ENCODE measurements at regions not wholly inside any gene's neighbourhood (a gene's known extent, or its start where the extent isn't known, plus 50 kb on each side); places are given as distances from the start of the nearest gene placed in this dataset.

DNA sequence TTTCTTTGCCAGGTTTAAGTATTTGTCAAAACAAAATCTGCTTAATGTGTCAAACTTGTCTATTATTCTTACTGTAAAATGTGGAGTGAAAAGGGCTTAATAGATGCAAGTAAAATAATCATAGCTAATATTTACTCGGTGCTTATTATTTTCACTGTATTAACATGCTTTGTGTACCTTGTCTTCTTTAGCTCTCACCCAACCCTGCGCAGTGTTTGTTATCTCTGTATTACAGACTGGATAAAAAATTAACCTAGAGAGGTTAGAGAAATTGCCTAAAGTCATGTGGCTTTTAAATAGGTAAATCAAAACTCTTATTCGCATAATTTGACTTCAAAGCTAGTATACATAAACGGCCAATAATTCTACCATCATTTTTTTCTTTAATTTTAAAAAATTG lies 1864.8 kb downstream of the MAT2B start:
- H3K4me1 Mint-ChIP-seq: no peaks in the 10 kb centered on the region
- no peaks in the 10 kb centered on the region for H3K36me3 ChIP-seq (replicated peaks in 1 of 2; ENCODE audit: control insufficient read depth in 1 of 2, insufficient read depth in 2 of 2, low read length in 2 of 2)
- H3K9me3 Mint-ChIP-seq: peaks cover 0 to 5% (median 0%) of the 10 kb centered on the region in 7 donors
- H3K36me3 Mint-ChIP-seq: no peaks in the 10 kb centered on the region
- no peaks in the 10 kb centered on the region for H4K20me1 ChIP-seq (ENCODE audit: insufficient read depth, low read length)
- H3K27me3 Mint-ChIP-seq (ENCODE audit: low read depth in 3 of 3): peaks cover 0 to 2% (median 0%) of the 10 kb centered on the region in 3 donors
- intact Hi-C loops (cut with micrococcal nuclease): no loop called here
- no peak overlapping the region for H3K4me2 ChIP-seq (replicated peaks; ENCODE audit: extremely low read depth, low read length, poor library complexity, severe bottlenecking)
- H3K79me2 ChIP-seq (ENCODE audit: insufficient read depth, low read length): no peaks in the 10 kb centered on the region
- H3K4me3 ChIP-seq (replicated peaks in 1 of 3; ENCODE audit: low read depth in 2 of 3, low read length in 3 of 3): no peak overlapping the region
- H3K27me3 ChIP-seq (ENCODE audit: control insufficient read depth in 2 of 2, insufficient read depth in 2 of 2, low read length in 2 of 2): no peaks in the 10 kb centered on the region
- no peak overlapping the region for H3K27ac Mint-ChIP-seq
- no peaks in the 10 kb centered on the region for H3K9me3 ChIP-seq (replicated peaks in 1 of 2; ENCODE audit: control insufficient read depth in 1 of 2, insufficient read depth in 1 of 2, low read length in 2 of 2)
- DNase-seq: no peak
- no peak overlapping the region for H3K27ac ChIP-seq (ENCODE audit: low read depth in 1 of 2, low read length in 2 of 2)
- TF ChIP-seq, protein P1, sequence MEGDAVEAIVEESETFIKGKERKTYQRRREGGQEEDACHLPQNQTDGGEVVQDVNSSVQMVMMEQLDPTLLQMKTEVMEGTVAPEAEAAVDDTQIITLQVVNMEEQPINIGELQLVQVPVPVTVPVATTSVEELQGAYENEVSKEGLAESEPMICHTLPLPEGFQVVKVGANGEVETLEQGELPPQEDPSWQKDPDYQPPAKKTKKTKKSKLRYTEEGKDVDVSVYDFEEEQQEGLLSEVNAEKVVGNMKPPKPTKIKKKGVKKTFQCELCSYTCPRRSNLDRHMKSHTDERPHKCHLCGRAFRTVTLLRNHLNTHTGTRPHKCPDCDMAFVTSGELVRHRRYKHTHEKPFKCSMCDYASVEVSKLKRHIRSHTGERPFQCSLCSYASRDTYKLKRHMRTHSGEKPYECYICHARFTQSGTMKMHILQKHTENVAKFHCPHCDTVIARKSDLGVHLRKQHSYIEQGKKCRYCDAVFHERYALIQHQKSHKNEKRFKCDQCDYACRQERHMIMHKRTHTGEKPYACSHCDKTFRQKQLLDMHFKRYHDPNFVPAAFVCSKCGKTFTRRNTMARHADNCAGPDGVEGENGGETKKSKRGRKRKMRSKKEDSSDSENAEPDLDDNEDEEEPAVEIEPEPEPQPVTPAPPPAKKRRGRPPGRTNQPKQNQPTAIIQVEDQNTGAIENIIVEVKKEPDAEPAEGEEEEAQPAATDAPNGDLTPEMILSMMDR (IDR thresholded peaks at IDR 0.05): no peak
- H3K9ac ChIP-seq (ENCODE audit: insufficient read depth, low read length, poor library complexity, severe bottlenecking): no peak overlapping the region
- no peak overlapping the region for H3K4me3 Mint-ChIP-seq
- H2AFZ ChIP-seq (ENCODE audit: insufficient read depth, low read depth, low read length, poor library complexity, severe bottlenecking): no peak overlapping the region
- WGBS (ENCODE audit: insufficient coverage): no CpG with 5 or more reads among the region's 4 CpGs
- H3K4me1 ChIP-seq (ENCODE audit: control insufficient read depth in 1 of 2, insufficient read depth in 2 of 2, low read length in 2 of 2): no peaks in the 10 kb centered on the region

DNA sequence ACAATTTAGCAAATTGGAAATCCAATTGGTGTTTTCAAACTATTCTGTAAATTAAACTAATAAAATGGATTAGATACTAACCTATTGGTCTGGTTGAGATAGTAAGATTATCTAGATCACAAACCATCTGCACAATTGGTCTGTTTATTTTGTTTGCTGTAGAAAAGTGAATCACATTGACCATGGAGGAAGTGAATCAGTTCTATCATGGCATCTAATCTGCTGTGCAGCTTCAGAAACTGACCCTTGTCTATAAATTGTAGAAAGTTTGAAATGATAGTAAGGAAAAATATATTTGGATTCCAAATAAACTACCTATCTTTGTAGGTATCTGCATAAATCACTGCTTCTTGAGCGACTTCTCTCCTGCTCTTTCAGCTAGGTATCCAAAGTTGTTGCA lies 1865.4 kb downstream of the MAT2B start:
- Histone ChIP-seq H4K20me1 (ENCODE audit: insufficient read depth, low read length) (no peaks in the 10 kb centered on the region), H3K27ac (ENCODE audit: low read depth in 1 of 2, low read length in 2 of 2) (no peak overlapping the region), H3K9me3 (replicated peaks in 1 of 2; ENCODE audit: control insufficient read depth in 1 of 2, insufficient read depth in 1 of 2, low read length in 2 of 2) (no peaks in the 10 kb centered on the region), H3K4me1 (ENCODE audit: control insufficient read depth in 1 of 2, insufficient read depth in 2 of 2, low read length in 2 of 2) (no peaks in the 10 kb centered on the region), H3K4me2 (replicated peaks; ENCODE audit: extremely low read depth, low read length, poor library complexity, severe bottlenecking) (no peak overlapping the region), H3K27me3 (ENCODE audit: control insufficient read depth in 2 of 2, insufficient read depth in 2 of 2, low read length in 2 of 2) (no peaks in the 10 kb centered on the region), H3K79me2 (ENCODE audit: insufficient read depth, low read length) (no peaks in the 10 kb centered on the region), H3K9ac (ENCODE audit: insufficient read depth, low read length, poor library complexity, severe bottlenecking) (no peak overlapping the region), H3K36me3 (replicated peaks in 1 of 2; ENCODE audit: control insufficient read depth in 1 of 2, insufficient read depth in 2 of 2, low read length in 2 of 2) (no peaks in the 10 kb centered on the region), H2AFZ (ENCODE audit: insufficient read depth, low read depth, low read length, poor library complexity, severe bottlenecking) (no peak overlapping the region), H3K4me3 (replicated peaks in 1 of 3; ENCODE audit: low read depth in 2 of 3, low read length in 3 of 3) (no peak overlapping the region)
- intact Hi-C loops (cut with micrococcal nuclease): no loop called here
- Mint-ChIP-seq H3K27me3 (ENCODE audit: low read depth in 3 of 3) (peaks cover 0 to 2% (median 0%) of the 10 kb centered on the region in 3 donors), H3K36me3 (no peaks in the 10 kb centered on the region), H3K4me1 (no peaks in the 10 kb centered on the region), H3K9me3 (peaks cover 0 to 3% (median 0%) of the 10 kb centered on the region in 7 donors), H3K4me3 (no peak overlapping the region), H3K27ac (no peak overlapping the region)
- no peak for DNase-seq
- TF ChIP-seq, protein P1 (IDR thresholded peaks at IDR 0.05): no peak
- no CpG with 5 or more reads among the region's 1 CpG for WGBS (ENCODE audit: insufficient coverage)

Data from CD14-positive monocyte (primary cell).